CD4-positive, alpha-beta T cell (primary cell): ENCODE measurements at regions not wholly inside any gene's neighbourhood (a gene's known extent, or its start where the extent isn't known, plus 50 kb on each side); places are given as distances from the start of the nearest gene placed in this dataset.
"Not testable (repeated sequence)": the region's sequence is repeated elsewhere in the genome, so short reads cannot be mapped to it uniquely, and the experiment has no call there.

Experiments
- ATAC-seq: fragments of 200-7000 bp; cut with Tn5 transposase; one replicate; pipeline ENCODE4 v1.10.0; 2022; ENCODE audit warnings: mild to moderate bottlenecking; ENCODE audit not compliant: poor library complexity
- CTCF ChIA-PET: fragments of 350-600 bp; sonication (Branson Sonifier 250); formaldehyde crosslinking; loops from one replicate; lab custom pipeline; 2021; ENCODE audit warnings: antibody characterized with exemption, inconsistent platforms; lab: Charles Lee
- POLR2A ChIA-PET: fragments of 350-600 bp; sonication (Branson Sonifier 250); formaldehyde crosslinking; loops from one replicate; lab custom pipeline; 2021; ENCODE audit warnings: antibody characterized with exemption, inconsistent platforms; lab: Charles Lee
- DNase-seq, 14 experiments: peaks; one replicate each; pipeline ENCODE4 v3.0.0-alpha.2; 2013 to 2020; ENCODE audit warnings: mixed read lengths in 2 of 14
- H3K27ac ChIP-seq, 2 donors: one replicate each; pipeline versions ENCODE4 v1.5.1 to v1.7.0; 2013; ENCODE audit warnings: low read length in 2 of 2, low read depth in 1 of 2, mild to moderate bottlenecking in 1 of 2
- H3K27me3 ChIP-seq, 2 experiments: 1 replicate in 1 of 2; 2 replicates in 1 of 2; pipeline versions ENCODE4 v1.6.1 to v1.7.0; 2013; ENCODE audit warnings: low read length in 2 of 2, control low read depth in 1 of 2, mild to moderate bottlenecking in 1 of 2, moderate library complexity in 1 of 2; ENCODE audit not compliant: insufficient read depth in 2 of 2, control insufficient read depth in 1 of 2
- H3K36me3 ChIP-seq: one replicate; pipeline ENCODE4 v1.6.1; 2013; ENCODE audit warnings: low read length, control low read depth; ENCODE audit not compliant: insufficient read depth
- H3K4me1 ChIP-seq: one replicate; pipeline ENCODE4 v1.6.1; 2013; ENCODE audit warnings: low read length, control low read depth; ENCODE audit not compliant: insufficient read depth
- H3K4me3 ChIP-seq: one replicate; pipeline ENCODE4 v1.5.1; 2013; ENCODE audit warnings: mild to moderate bottlenecking, low read length, moderate library complexity
- H3K9me3 ChIP-seq, 2 experiments: 1 replicate in 1 of 2; 2 replicates in 1 of 2; pipeline versions ENCODE4 v1.6.1 to v1.7.0; 2013; ENCODE audit warnings: low read length in 2 of 2, mild to moderate bottlenecking in 2 of 2, control low read depth in 1 of 2, moderate library complexity in 1 of 2; ENCODE audit not compliant: control insufficient read depth in 1 of 2, insufficient read depth in 1 of 2
- H3K27ac Mint-ChIP-seq: one replicate; pipeline ENCODE4 v1.8.0; 2020; ENCODE audit warnings: mixed read lengths
- H3K27me3 Mint-ChIP-seq: one replicate; pipeline ENCODE4 v1.8.0; 2021; ENCODE audit warnings: mixed read lengths
- H3K36me3 Mint-ChIP-seq: one replicate; pipeline ENCODE4 v1.8.0; 2021; ENCODE audit warnings: low read depth, mixed read lengths
- H3K4me1 Mint-ChIP-seq: one replicate; pipeline ENCODE4 v1.8.0; 2021; ENCODE audit warnings: low read depth, mixed read lengths
- H3K4me3 Mint-ChIP-seq: one replicate; pipeline ENCODE4 v1.8.0; 2020; ENCODE audit warnings: mild to moderate bottlenecking, mixed read lengths
- H3K9me3 Mint-ChIP-seq: one replicate; pipeline ENCODE4 v1.8.0; 2020; ENCODE audit warnings: mixed read lengths
- CTCF ChIP-seq: fragments of 200-600 bp; IDR thresholded peaks from one replicate; pipeline ENCODE4 v1.8.0; 2022; ENCODE audit warnings: antibody characterized with exemption, mild to moderate bottlenecking
- intact Hi-C, 2 experiments: fragments of 100-400 bp; cut with DNase I in 1 of 2; cut with micrococcal nuclease in 1 of 2; formaldehyde crosslinking; loops; one replicate each; pipeline versions ENCODE4 v1.15.1 to v1.9.0; 2023 to 2025; cut with DNase I, micrococcal nuclease

DNA sequence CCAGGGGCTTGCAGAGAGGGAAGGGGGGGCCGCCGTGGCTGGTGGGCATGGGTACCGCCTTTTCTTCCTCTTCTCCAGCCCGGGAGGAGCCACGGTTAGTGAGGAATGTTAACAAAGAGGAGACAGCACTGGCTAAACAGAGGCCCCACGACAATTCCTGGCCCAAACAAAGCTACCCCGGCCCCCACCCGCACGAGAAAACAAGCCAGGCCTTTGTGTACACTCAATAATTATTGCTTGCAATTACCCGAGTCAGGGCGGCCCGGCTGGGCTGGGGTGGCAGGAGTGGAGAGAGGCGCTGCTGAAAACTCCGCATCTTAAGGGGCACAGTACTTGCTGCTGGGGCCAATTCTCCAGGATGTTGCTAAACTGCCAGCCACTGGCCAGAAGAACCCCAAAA is 56.4 kb downstream of the IRX5 start:
- Mint-ChIP-seq H3K4me1 (no peaks in the 10 kb centered on the region), H3K36me3 (no peaks in the 10 kb centered on the region), H3K4me3 (no peak overlapping the region), H3K9me3 (no peaks in the 10 kb centered on the region), H3K27ac (no peak overlapping the region), H3K27me3 (no peaks in the 10 kb centered on the region)
- no peaks in the 10 kb centered on the region for H3K4me1 ChIP-seq
- H3K4me3 ChIP-seq, result no peak overlapping the region
- no peaks in the 10 kb centered on the region for H3K36me3 ChIP-seq
- intact Hi-C loops, result no loop called here
- ATAC-seq, result no peak
- CTCF ChIA-PET, result no interaction called here
- TF ChIP-seq CTCF, result no peak
- H3K9me3 ChIP-seq, result peaks cover 0 to 7% of the 10 kb centered on the region in 2 experiments
- no peaks in the 10 kb centered on the region for H3K27me3 ChIP-seq
- POLR2A ChIA-PET, result no interaction called here
- no peak for DNase-seq
- no peak overlapping the region for H3K27ac ChIP-seq

GRCh38 chr16:54991525-54991924 is 60.9 kb downstream of the IRX5 start:
- H3K36me3 Mint-ChIP-seq, result no peaks in the 10 kb centered on the region
- POLR2A ChIA-PET, result no interaction called here

GRCh38 chr16:54991946-54992345 is 61.3 kb downstream of the IRX5 start:
- DNase-seq, H3K27ac Mint-ChIP-seq: not testable (repeated sequence)

More at GRCh38 chr16:54991525-54991924, 60.9 kb downstream of the IRX5 start:
- Histone ChIP-seq H3K4me3 (no peak overlapping the region), H3K27ac (no peak overlapping the region), H3K36me3 (no peaks in the 10 kb centered on the region), H3K27me3 (no peaks in the 10 kb centered on the region), H3K9me3 (no peaks in the 10 kb centered on the region), H3K4me1 (no peaks in the 10 kb centered on the region)
- Mint-ChIP-seq H3K4me3 (no peak overlapping the region), H3K27ac (no peak overlapping the region), H3K27me3 (peaks cover 12% of the 10 kb centered on the region), H3K9me3 (no peaks in the 10 kb centered on the region), H3K4me1 (no peaks in the 10 kb centered on the region)
- ATAC-seq, result no peak
- CTCF ChIA-PET, result no interaction called here
- intact Hi-C loops, result no loop called here
- DNase-seq, result no peak
- TF ChIP-seq CTCF, result no peak

GRCh38 chr16:54993106-54993895 is 62.6 kb downstream of the IRX5 start:
- H3K4me3 ChIP-seq, result no peak overlapping the region
- no peaks in the 10 kb centered on the region for H3K9me3 ChIP-seq
- intact Hi-C loops, result no loop called here
- DNase-seq (no peak), ATAC-seq (no peak)
- H3K27ac Mint-ChIP-seq, result no peak overlapping the region
- no peaks in the 10 kb centered on the region for H3K36me3 Mint-ChIP-seq
- no peaks in the 10 kb centered on the region for H3K4me1 ChIP-seq
- H3K27me3 ChIP-seq, result peaks cover 0 to 4% of the 10 kb centered on the region in 2 experiments
- H3K27me3 Mint-ChIP-seq, result peaks cover 18% of the 10 kb centered on the region
- H3K27ac ChIP-seq, result no peak overlapping the region
- H3K4me1 Mint-ChIP-seq, result no peaks in the 10 kb centered on the region
- ChIA-PET POLR2A (no interaction called here), CTCF (no interaction called here)
- no peaks in the 10 kb centered on the region for H3K9me3 Mint-ChIP-seq
- no peak for TF ChIP-seq CTCF
- H3K4me3 Mint-ChIP-seq, result no peak overlapping the region
- H3K36me3 ChIP-seq, result no peaks in the 10 kb centered on the region

More at GRCh38 chr16:54991946-54992345, 61.3 kb downstream of the IRX5 start:
- H3K36me3 Mint-ChIP-seq, intact Hi-C loops, H3K9me3 Mint-ChIP-seq, H3K4me3 Mint-ChIP-seq, H3K27ac ChIP-seq, H3K4me1 ChIP-seq, H3K27me3 ChIP-seq, H3K4me3 ChIP-seq, H3K4me1 Mint-ChIP-seq, H3K9me3 ChIP-seq, POLR2A ChIA-PET, H3K36me3 ChIP-seq, CTCF ChIA-PET, ATAC-seq: not testable (repeated sequence)
- H3K27me3 Mint-ChIP-seq, result peaks cover 14% of the 10 kb centered on the region
